ENCODE measurements at regions not wholly inside any gene's neighbourhood (a gene's known extent, or its start where the extent isn't known, plus 50 kb on each side); places are given as distances from the start of the nearest gene placed in this dataset.

DNA sequence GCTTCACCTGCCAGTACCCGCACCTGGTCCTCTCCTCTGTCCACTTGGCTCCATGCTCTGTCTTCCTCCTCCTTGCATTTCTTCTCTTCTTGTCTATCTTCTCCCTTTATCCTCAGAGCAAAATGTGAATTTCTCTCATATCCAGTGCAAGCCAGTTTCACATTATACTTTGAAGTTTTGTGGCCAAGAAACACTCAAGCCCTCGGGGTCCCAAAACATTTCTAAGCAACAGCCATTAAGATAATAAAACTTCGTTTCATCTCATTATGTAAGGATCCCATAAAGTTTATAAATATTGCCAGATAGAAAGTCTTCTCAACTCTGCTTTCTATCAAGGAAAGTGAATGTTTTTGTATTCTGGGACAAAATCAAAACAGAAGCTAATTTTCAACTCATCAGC, 178.8 kb downstream of the SNX18 start:
- Histone ChIP-seq H3K4me3 (ENCODE audit: control insufficient read depth in 1 of 7, extremely low read depth in 1 of 7, insufficient read depth in 4 of 7, low read depth in 2 of 7, low read length in 6 of 7) (no peak overlapping the region), H3K9me3 (ENCODE audit: control extremely low read depth in 1 of 5, control insufficient read depth in 4 of 5, insufficient read depth in 2 of 5, low read depth in 1 of 5, low read length in 4 of 5) (no peaks in the 10 kb centered on the region), H3K27me3 (replicated peaks in 2 of 5; ENCODE audit: control insufficient read depth in 4 of 5, insufficient read depth in 5 of 5, low read length in 4 of 5) (no peaks in the 10 kb centered on the region), H3K4me1 (ENCODE audit: control extremely low read depth in 1 of 4, control insufficient read depth in 4 of 4, insufficient read depth in 4 of 4, low read length in 3 of 4) (no peaks in the 10 kb centered on the region), H3K27ac (ENCODE audit: insufficient read depth in 1 of 2, low read depth in 1 of 2, low read length in 2 of 2, poor library complexity in 1 of 2, severe bottlenecking in 2 of 2) (no peak overlapping the region), H3K36me3 (ENCODE audit: control insufficient read depth in 4 of 4, insufficient read depth in 4 of 4, low read length in 3 of 4) (no peaks in the 10 kb centered on the region)
- 100% methylated on average over 1 of the region's 3 CpGs for WGBS (ENCODE audit: insufficient coverage)
- no peak for DNase-seq
- CTCF ChIA-PET: no interaction called here
- POLR2A ChIA-PET: no interaction called here

DNA sequence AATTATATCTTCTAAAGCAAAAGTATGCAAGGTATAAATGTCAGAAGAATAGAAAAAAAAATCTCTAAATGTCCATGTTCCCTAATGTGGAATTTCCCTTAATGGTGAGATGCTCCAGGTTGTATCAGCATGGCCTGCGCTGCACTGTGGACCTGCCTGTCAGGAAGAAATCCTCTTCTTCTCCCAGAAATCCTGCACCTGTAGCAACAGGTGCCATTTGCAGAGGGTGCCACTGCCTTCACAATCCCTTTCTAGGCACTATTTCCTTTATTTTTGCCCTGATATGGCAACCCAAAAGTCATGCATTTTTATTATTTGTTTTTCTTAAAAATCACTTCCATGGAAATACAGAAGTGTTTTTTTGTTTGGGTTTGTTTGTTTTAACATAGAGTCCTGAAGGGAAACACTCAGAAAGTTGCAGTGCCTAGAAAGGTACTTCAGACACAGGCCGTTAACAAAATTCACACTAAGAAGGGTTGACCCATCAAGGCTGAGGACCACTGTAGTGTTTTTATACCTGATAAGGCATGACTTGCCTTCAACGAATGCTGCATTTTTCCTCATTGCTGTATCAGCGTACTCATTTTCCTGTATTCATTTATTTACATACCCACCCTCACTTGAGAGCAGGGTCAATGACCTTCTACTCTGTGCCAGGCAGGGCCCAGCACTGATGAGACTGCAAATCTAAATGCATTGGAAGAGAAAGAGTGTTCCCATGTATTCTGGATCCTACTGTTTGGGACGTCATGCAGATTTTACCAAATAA, 177.8 kb downstream of the SNX18 start:
- no peaks in the 10 kb centered on the region for H3K27me3 ChIP-seq (replicated peaks in 2 of 5; ENCODE audit: control insufficient read depth in 4 of 5, insufficient read depth in 5 of 5, low read length in 4 of 5)
- H3K4me1 ChIP-seq (ENCODE audit: control extremely low read depth in 1 of 4, control insufficient read depth in 4 of 4, insufficient read depth in 4 of 4, low read length in 3 of 4): no peaks in the 10 kb centered on the region
- WGBS (ENCODE audit: insufficient coverage): 98% methylated on average over 5 of the region's 5 CpGs
- ChIA-PET POLR2A (no interaction called here), CTCF (no interaction called here)
- H3K9me3 ChIP-seq (ENCODE audit: control extremely low read depth in 1 of 5, control insufficient read depth in 4 of 5, insufficient read depth in 2 of 5, low read depth in 1 of 5, low read length in 4 of 5): no peaks in the 10 kb centered on the region
- no peak overlapping the region for H3K4me3 ChIP-seq (ENCODE audit: control insufficient read depth in 1 of 7, extremely low read depth in 1 of 7, insufficient read depth in 4 of 7, low read depth in 2 of 7, low read length in 6 of 7)
- DNase-seq: no peak
- no peak overlapping the region for H3K27ac ChIP-seq (ENCODE audit: insufficient read depth in 1 of 2, low read depth in 1 of 2, low read length in 2 of 2, poor library complexity in 1 of 2, severe bottlenecking in 2 of 2)
- H3K36me3 ChIP-seq (ENCODE audit: control insufficient read depth in 4 of 4, insufficient read depth in 4 of 4, low read length in 3 of 4): no peaks in the 10 kb centered on the region

DNA sequence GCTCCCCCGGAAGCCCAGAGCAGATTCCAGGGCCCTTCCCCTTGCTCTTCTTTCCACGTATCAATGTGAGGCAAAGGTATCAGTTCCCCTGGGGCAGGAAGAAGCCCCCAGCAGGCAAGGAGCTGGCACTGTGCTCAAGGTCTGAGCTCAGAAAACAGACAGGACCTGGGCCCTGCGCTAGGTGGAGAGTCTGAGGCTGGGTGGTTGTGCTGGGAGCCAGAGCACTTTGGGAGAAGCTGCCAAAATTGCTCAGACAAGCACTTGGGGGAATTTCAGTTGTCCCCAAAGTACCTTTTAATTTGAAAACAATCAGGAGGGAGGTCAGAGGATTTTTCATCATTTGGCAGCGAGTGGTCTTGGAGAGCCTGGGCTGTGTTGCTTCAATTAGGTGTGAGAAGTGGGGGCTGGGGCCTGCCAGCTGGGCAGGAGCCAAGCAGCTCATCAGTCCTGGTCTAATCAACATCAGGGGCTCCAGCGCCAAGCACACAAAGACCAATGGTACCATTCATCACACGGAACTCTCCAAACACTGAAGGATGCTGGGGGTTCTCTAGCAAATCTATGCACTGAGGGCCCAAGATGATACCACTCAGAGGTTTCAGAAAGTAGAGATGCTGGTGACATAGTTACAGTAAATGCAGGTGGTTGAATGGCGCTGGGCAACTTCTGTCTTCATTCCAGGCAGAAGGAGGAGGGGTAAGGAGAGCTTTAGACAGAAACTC, 176.5 kb downstream of the SNX18 start:
- H3K9me3 ChIP-seq (ENCODE audit: control extremely low read depth in 1 of 5, control insufficient read depth in 4 of 5, insufficient read depth in 2 of 5, low read depth in 1 of 5, low read length in 4 of 5): no peaks in the 10 kb centered on the region
- no peaks in the 10 kb centered on the region for H3K36me3 ChIP-seq (ENCODE audit: control insufficient read depth in 4 of 4, insufficient read depth in 4 of 4, low read length in 3 of 4)
- no peak overlapping the region for H3K27ac ChIP-seq (ENCODE audit: insufficient read depth in 1 of 2, low read depth in 1 of 2, low read length in 2 of 2, poor library complexity in 1 of 2, severe bottlenecking in 2 of 2)
- no peaks in the 10 kb centered on the region for H3K4me1 ChIP-seq (ENCODE audit: control extremely low read depth in 1 of 4, control insufficient read depth in 4 of 4, insufficient read depth in 4 of 4, low read length in 3 of 4)
- CTCF ChIA-PET: interaction anchor here (1.3 kb wide), 1 partner anchor 18 kb away, joined by 3 read pairs; no protein-coding TSS in a partner anchor
- no peaks in the 10 kb centered on the region for H3K27me3 ChIP-seq (replicated peaks in 2 of 5; ENCODE audit: control insufficient read depth in 4 of 5, insufficient read depth in 5 of 5, low read length in 4 of 5)
- 93% methylated on average over 5 of the region's 7 CpGs for WGBS (ENCODE audit: insufficient coverage)
- DNase-seq: no peak
- H3K4me3 ChIP-seq (ENCODE audit: control insufficient read depth in 1 of 7, extremely low read depth in 1 of 7, insufficient read depth in 4 of 7, low read depth in 2 of 7, low read length in 6 of 7): no peak overlapping the region
- POLR2A ChIA-PET: no interaction called here

DNA sequence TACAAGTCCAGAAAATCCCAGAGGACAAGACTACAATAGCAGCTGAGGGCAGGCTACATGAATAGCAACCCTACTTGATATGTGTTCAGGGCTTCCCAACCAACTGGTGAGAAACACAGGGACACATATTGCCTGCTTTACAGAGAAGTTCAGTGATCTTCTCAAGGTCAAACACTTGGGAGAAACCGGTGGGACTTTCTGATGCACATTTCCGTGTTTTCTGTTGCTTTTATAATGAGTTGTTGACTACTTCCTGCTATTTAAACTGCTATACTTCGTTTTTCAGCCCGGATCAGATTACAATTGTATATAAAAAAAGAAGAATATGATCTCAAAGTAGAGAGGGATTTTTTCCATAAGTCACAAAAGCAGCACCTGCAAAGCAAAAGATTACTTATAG, 175.1 kb downstream of the SNX18 start:
- Histone ChIP-seq H3K27ac (ENCODE audit: insufficient read depth in 1 of 2, low read depth in 1 of 2, low read length in 2 of 2, poor library complexity in 1 of 2, severe bottlenecking in 2 of 2) (no peak overlapping the region), H3K27me3 (replicated peaks in 2 of 5; ENCODE audit: control insufficient read depth in 4 of 5, insufficient read depth in 5 of 5, low read length in 4 of 5) (no peaks in the 10 kb centered on the region), H3K4me1 (ENCODE audit: control extremely low read depth in 1 of 4, control insufficient read depth in 4 of 4, insufficient read depth in 4 of 4, low read length in 3 of 4) (no peaks in the 10 kb centered on the region), H3K9me3 (ENCODE audit: control extremely low read depth in 1 of 5, control insufficient read depth in 4 of 5, insufficient read depth in 2 of 5, low read depth in 1 of 5, low read length in 4 of 5) (peaks cover 0 to 3% (median 0%) of the 10 kb centered on the region in 5 experiments), H3K4me3 (ENCODE audit: control insufficient read depth in 1 of 7, extremely low read depth in 1 of 7, insufficient read depth in 4 of 7, low read depth in 2 of 7, low read length in 6 of 7) (no peak overlapping the region), H3K36me3 (ENCODE audit: control insufficient read depth in 4 of 4, insufficient read depth in 4 of 4, low read length in 3 of 4) (no peaks in the 10 kb centered on the region)
- 83% methylated on average over 1 of the region's 4 CpGs for WGBS (ENCODE audit: insufficient coverage)
- DNase-seq: no peak
- POLR2A ChIA-PET: no interaction called here
- CTCF ChIA-PET: no interaction called here

DNA sequence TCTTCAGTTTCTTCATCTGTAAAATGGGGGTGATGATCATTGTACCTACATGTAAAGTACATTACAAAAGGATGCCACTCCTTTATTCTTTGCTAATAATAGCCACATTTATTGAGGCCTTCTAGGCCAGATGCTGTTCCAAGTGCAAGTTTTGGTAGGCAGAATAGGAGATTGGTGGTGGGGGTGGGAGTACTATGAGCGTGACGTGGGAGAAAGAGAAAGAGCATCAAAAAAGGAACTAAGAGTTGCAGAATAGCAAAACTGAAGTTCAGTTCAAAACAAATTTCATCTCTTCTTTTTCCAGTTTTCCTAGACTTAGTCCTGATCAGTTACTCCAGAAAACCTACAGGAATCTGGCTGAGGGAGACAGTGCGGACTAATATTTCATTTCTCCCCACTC, 174.1 kb downstream of the SNX18 start:
- WGBS (ENCODE audit: insufficient coverage): 100% methylated on average over 2 of the region's 3 CpGs
- Histone ChIP-seq H3K4me1 (ENCODE audit: control extremely low read depth in 1 of 4, control insufficient read depth in 4 of 4, insufficient read depth in 4 of 4, low read length in 3 of 4) (no peaks in the 10 kb centered on the region), H3K27ac (ENCODE audit: insufficient read depth in 1 of 2, low read depth in 1 of 2, low read length in 2 of 2, poor library complexity in 1 of 2, severe bottlenecking in 2 of 2) (no peak overlapping the region), H3K36me3 (ENCODE audit: control insufficient read depth in 4 of 4, insufficient read depth in 4 of 4, low read length in 3 of 4) (no peaks in the 10 kb centered on the region), H3K9me3 (ENCODE audit: control extremely low read depth in 1 of 5, control insufficient read depth in 4 of 5, insufficient read depth in 2 of 5, low read depth in 1 of 5, low read length in 4 of 5) (peaks cover 0 to 4% (median 0%) of the 10 kb centered on the region in 5 experiments), H3K4me3 (ENCODE audit: control insufficient read depth in 1 of 7, extremely low read depth in 1 of 7, insufficient read depth in 4 of 7, low read depth in 2 of 7, low read length in 6 of 7) (no peak overlapping the region), H3K27me3 (replicated peaks in 2 of 5; ENCODE audit: control insufficient read depth in 4 of 5, insufficient read depth in 5 of 5, low read length in 4 of 5) (no peaks in the 10 kb centered on the region)
- DNase-seq: no peak
- CTCF ChIA-PET: no interaction called here
- POLR2A ChIA-PET: no interaction called here

DNA sequence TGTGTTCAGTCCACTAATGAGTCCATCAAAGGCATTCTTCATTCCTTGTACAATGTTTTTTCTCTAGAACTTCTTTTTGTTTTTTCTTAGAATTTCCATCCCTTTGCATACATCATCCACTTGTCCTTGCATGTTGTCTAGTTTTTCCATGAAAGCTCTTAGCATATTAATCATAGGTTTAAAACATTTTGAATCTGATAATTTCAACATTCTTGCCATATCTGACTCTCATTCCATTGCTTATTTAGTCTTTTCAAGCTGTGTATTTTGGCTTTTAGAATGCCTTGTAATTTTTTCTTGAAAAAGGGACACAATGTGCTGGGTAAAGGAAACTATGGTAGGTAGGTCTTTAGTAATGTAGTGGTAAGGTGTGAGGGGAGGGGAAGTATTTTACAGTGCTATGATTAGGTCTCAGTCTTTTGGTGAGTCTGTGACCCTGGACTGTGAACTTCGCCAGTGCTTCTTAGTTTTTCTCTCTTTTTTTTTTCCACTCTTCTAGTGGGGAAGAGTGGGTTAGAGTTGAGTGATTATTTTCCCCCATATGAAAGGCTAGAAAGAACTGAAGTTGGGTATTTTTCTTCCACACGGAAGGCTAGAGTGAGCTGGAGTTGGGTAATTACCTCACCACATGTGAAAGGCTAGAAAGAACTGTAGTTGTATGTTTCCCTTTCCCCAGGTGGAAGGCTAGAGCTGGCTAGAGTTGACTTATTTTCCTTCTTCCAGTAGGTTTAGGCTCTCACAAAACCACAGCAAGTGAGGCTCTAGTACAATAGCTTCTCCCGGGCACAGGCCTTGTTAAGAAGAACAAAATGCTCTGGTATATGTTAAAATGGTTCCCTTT, 172.1 kb downstream of the SNX18 start:
- Histone ChIP-seq H3K27me3 (replicated peaks in 2 of 5; ENCODE audit: control insufficient read depth in 4 of 5, insufficient read depth in 5 of 5, low read length in 4 of 5) (no peaks in the 10 kb centered on the region), H3K27ac (ENCODE audit: insufficient read depth in 1 of 2, low read depth in 1 of 2, low read length in 2 of 2, poor library complexity in 1 of 2, severe bottlenecking in 2 of 2) (no peak overlapping the region), H3K4me1 (ENCODE audit: control extremely low read depth in 1 of 4, control insufficient read depth in 4 of 4, insufficient read depth in 4 of 4, low read length in 3 of 4) (no peaks in the 10 kb centered on the region), H3K36me3 (ENCODE audit: control insufficient read depth in 4 of 4, insufficient read depth in 4 of 4, low read length in 3 of 4) (no peaks in the 10 kb centered on the region), H3K9me3 (ENCODE audit: control extremely low read depth in 1 of 5, control insufficient read depth in 4 of 5, insufficient read depth in 2 of 5, low read depth in 1 of 5, low read length in 4 of 5) (peaks cover 0 to 4% (median 1%) of the 10 kb centered on the region in 5 experiments), H3K4me3 (ENCODE audit: control insufficient read depth in 1 of 7, extremely low read depth in 1 of 7, insufficient read depth in 4 of 7, low read depth in 2 of 7, low read length in 6 of 7) (no peak overlapping the region)
- no peak for DNase-seq
- ChIA-PET CTCF (interaction anchor here (0.6 kb wide), 1 partner anchor 1909 kb away, joined by 3 read pairs; no protein-coding TSS in a partner anchor), POLR2A (no interaction called here)
- WGBS (ENCODE audit: insufficient coverage): 100% methylated on average over 1 of the region's 3 CpGs

DNA sequence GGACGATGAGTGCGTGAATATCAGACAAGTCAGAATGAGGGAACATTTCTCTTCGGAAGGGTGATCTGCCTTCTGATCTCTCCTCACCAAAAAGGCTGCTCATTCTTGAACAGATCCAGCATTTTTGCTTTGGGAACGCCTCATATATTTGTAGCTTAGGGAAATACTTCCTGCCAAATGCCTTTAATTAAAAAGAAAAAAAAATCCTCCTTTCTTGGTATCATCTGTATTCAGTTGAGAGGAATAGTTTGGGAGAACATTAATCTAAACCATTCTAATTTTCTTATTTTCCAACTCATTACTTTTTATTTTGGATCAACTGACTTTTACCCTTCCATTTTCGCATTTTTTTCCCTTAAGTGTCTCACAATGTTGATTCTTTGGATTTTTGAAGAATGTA, 163.4 kb downstream of the SNX18 start:
- Histone ChIP-seq H3K36me3 (ENCODE audit: control insufficient read depth in 4 of 4, insufficient read depth in 4 of 4, low read length in 3 of 4) (no peaks in the 10 kb centered on the region), H3K27ac (ENCODE audit: insufficient read depth in 1 of 2, low read depth in 1 of 2, low read length in 2 of 2, poor library complexity in 1 of 2, severe bottlenecking in 2 of 2) (no peak overlapping the region), H3K9me3 (ENCODE audit: control extremely low read depth in 1 of 5, control insufficient read depth in 4 of 5, insufficient read depth in 2 of 5, low read depth in 1 of 5, low read length in 4 of 5) (peaks cover 0 to 5% (median 0%) of the 10 kb centered on the region in 5 experiments), H3K27me3 (replicated peaks in 2 of 5; ENCODE audit: control insufficient read depth in 4 of 5, insufficient read depth in 5 of 5, low read length in 4 of 5) (no peaks in the 10 kb centered on the region), H3K4me1 (ENCODE audit: control extremely low read depth in 1 of 4, control insufficient read depth in 4 of 4, insufficient read depth in 4 of 4, low read length in 3 of 4) (no peaks in the 10 kb centered on the region), H3K4me3 (ENCODE audit: control insufficient read depth in 1 of 7, extremely low read depth in 1 of 7, insufficient read depth in 4 of 7, low read depth in 2 of 7, low read length in 6 of 7) (no peak overlapping the region)
- no peak for DNase-seq
- WGBS (ENCODE audit: insufficient coverage): 100% methylated on average over 3 of the region's 5 CpGs
- ChIA-PET POLR2A (no interaction called here), CTCF (no interaction called here)
